NCI-H1092 (cell line): ENCODE measurements at regions not wholly inside any gene's neighbourhood (a gene's known extent, or its start where the extent isn't known, plus 50 kb on each side); places are given as distances from the start of the nearest gene placed in this dataset.
"Not testable (repeated sequence)": the region's sequence is repeated elsewhere in the genome, so short reads cannot be mapped to it uniquely, and the experiment has no call there.

Source experiments
- DNase-seq: peaks from one replicate; lab custom pipeline; 2025; lab: John Stamatoyannopoulos, UW

DNA sequence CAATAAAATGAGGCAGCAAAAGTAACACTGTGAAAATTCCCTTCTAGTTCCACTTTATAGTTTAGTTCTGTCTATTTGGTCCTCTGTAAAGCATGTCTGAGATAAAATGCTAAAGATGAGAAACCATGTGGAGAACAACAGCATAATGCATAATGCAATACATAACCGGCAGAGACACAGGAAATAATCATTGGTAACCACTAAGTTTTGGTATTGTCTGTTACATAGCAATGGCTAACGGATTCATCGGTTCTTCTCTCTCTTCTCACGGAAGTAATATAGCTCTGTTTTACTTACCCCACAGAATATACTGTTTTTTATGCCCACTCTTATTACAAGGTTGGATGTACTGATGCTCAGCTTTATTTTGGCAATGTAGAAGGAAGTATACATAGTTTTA is 158.9 kb downstream of the FAM174A start:
- DNase-seq = no peak

DNA sequence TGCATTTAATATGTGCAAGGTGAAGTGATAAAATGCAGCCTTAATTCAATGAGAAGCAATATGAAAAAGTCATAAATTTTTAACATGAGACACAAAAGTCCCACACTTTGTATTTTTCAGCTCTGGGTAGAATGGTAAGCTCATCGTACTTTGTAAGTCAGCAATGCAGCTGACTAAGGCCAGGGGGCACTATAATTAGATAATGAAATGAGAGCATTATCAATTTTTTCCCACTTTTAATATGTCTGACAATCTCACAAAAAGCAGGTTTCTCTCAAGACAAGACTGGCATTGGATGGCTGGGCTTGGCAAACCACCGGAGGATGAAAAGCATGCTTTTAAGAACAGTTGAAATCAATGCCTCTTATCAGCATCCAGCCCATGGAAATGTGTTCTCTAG is 162.8 kb downstream of the FAM174A start:
- DNase-seq = no peak

- no peak for DNase-seq
Observed at GRCh38 chr5:100706776-100707175, 171.6 kb downstream of the FAM174A start.

DNA sequence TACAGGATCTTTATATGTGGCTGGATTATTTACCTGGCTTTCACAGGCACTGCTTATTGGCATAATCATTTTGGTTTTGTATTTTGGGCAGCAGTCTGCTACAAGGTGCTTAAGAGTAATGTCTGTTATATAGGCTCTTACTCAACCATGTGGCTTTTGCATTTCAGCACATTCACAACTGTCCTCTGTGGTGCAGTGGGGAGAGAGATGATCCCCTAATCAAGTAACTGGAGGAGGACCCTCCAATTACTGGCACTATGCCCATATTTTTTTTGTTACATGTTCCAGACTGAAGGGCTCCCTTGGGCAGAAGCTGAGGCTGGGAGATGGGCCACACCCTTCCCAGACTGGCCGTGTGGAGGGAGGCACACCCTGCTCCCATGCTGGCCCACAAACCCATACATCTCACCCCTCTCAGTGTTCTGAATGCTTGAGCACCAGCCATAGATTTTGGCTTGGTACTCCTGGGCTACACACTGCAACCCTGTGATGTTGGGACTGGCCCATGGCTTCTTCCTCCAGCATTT is 173.5 kb downstream of the FAM174A start:
- DNase-seq = no peak

- DNase-seq = no peak
Observed at GRCh38 chr5:100709771-100710170, 174.6 kb downstream of the FAM174A start.

DNA sequence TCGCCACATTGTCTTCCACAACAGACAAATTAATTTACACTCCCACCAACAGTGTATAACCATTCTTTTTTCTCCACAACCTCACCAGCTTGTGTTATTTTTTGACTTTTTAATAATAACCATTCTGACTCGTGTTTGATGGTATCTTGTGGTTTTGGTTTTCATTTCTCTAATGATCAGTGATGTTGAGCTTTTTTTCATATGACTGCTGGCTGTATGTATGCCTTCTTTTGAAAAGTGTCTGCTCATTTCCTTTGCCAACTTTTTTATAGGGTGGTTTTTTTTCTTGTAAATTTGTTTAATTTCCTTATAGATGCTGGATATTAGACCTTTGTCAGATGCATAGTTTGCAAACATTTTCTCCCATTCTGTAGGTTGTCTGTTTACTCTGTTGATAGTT is 179.6 kb downstream of the FAM174A start:
- DNase-seq = not testable (repeated sequence)

DNA sequence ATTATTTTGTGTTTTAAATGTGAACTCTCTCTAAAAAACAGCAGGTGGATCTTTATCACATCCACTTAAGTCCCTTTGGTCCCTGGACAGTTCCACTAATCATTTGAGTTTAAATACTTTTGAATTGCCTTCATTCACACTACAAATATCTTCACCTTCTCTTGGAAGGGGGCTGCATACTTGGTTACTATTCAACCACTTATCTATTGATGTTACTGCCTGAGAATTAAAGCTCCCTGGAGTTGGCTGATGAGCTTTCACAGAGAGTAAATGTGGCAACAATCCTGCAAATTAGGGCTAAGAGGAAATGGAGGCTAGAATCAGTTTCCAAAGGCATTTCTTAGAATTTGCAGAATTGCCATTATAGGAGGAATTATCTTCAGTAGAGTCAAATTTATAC is 180.4 kb downstream of the ST8SIA4 start:
- no peak for DNase-seq

DNA sequence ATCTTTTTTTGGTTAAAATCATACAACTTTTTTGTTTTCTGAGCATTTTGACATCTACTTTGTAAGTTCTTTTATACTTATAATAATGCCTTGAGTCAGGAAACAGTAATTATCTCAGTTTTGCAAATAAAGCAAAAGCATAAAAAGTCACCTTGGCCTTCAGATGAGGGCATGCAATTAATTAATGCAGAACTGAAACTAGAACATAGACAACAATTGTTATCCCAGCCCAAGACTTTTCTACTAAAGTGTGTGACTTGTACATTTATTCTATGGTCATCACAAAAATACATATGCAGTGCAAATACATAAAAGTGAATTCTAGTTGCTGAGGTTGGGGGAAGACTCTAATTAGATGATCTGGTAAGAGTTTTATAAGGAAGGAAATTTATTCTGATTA is 179.9 kb downstream of the ST8SIA4 start:
- no peak for DNase-seq

DNA sequence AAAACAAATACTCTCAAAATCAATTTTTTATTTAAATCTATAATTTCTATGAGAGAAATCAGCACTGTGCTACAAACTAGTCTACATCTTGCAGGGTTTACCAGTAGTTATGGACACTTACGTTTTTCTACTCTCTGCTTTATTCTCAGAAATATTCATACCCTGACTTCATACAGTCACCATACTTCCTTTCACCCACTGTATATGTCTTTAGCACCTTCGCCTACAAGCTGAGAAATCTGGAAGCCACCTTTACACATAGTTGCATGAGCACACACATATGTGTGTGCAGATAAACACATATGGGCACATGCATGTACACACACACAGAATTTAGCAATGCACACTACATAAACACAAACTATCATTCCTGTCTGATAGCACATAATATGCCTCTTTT is 177.0 kb downstream of the ST8SIA4 start:
- no peak for DNase-seq

DNA sequence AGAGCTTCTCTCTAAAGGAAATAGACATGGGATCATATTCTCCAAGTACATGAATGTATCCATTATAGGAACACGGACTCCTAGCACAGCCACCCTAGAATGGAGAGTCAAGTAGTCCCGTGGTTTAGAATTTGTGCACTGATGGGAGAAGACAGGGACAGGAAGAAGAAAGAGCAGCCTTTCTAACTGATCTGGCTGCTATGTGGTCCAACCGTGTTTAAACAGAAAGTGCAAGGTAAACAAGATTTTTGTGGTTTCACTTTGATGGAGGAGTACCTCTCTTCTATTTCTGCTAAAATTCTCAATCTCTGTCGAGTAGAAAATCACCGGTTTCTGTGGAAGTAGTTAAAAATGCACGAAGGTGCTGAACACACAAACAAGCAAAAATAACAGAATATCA is 171.3 kb downstream of the ST8SIA4 start:
- no peak for DNase-seq

DNA sequence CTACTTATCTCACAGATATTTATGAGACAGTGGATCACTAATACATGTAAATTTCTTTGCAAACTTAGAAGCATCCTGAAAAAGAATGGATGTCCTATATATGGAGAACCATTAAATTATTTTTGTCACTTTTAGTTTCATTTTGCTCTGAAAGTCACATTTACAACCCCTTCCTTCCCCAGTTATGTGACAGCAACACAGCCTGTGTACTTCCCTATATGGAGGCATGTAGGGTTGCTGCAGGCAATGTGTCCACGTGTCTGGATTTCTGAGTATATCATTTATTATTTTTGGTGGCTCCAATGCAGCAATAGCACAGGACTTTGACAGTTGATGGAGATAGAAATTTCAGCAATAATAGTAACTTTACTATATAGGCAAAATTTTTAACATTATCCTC is 156.4 kb downstream of the ST8SIA4 start:
- no peak for DNase-seq

DNA sequence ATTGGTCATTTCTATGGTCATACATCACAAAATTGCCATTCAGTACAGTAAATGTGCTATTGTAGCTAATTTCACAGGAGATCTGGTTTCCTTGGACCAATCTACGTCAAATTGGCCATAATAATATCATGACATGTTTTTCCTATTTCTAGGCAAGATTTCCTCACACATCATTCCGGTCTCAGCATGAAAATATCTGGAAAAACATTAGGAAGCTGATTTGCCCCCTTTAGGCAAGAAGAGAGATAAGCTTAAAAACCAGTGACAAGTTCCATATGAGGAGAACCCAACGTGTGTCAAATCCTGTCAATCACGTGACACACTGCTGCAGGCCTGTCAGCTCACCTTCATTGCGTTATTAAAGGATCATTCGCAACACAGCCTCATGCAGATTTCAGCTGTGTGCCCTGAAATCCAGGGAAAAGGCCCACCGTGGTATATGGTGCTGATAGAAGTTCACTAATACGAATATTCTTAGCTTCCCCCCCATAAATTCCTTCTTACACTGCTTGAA is 153.3 kb downstream of the ST8SIA4 start:
- no peak for DNase-seq

- DNase-seq = no peak
Observed at GRCh38 chr5:100755435-100755834, 147.6 kb downstream of the ST8SIA4 start.
